Prostate gland (tissue), 2 donors: ENCODE measurements at regions not wholly inside any gene's neighbourhood (a gene's known extent, or its start where the extent isn't known, plus 50 kb on each side); places are given as distances from the start of the nearest gene placed in this dataset.

ENCODE experiments used
- CTCF ChIP-seq, 4 experiments: fragments of 200-600 bp in 2 of 4; fragments of 450-650 bp in 2 of 4; sonication (generic) in 2 of 4; IDR thresholded peaks; 1 replicate in 3 of 4; 2 replicates in 1 of 4; pipeline ENCODE4 v1.5.1; 2016 to 2019; ENCODE audit warnings: antibody characterized with exemption in 4 of 4, mild to moderate bottlenecking in 2 of 4, moderate library complexity in 2 of 4
- POLR2A ChIP-seq: fragments of 450-650 bp; IDR thresholded peaks from one replicate; pipeline ENCODE4 v1.6.1; 2016; ENCODE audit warnings: antibody characterized with exemption, mild to moderate bottlenecking

- TF ChIP-seq POLR2A (no peak), CTCF (IDR thresholded peaks at IDR 0.05) (no peak)
Measured at GRCh38 chr15:85886309-85886811, 91.6 kb upstream of the KLHL25 start.
